Gastroesophageal sphincter (tissue), 3 donors: ENCODE measurements at regions not wholly inside any gene's neighbourhood (a gene's known extent, or its start where the extent isn't known, plus 50 kb on each side); places are given as distances from the start of the nearest gene placed in this dataset.

Experiments used
- CTCF ChIP-seq, 4 experiments: fragments of 200-600 bp in 2 of 4; fragments of 450-650 bp in 2 of 4; sonication (generic) in 1 of 4; IDR thresholded peaks; one replicate each; pipeline ENCODE4 v1.5.1; 2017 to 2019; ENCODE audit warnings: antibody characterized with exemption in 4 of 4, mild to moderate bottlenecking in 2 of 4, moderate library complexity in 2 of 4
- POLR2A ChIP-seq, 2 donors: fragments of 450-650 bp; IDR thresholded peaks; one replicate each; pipeline ENCODE4 v1.6.1; 2017; ENCODE audit warnings: antibody characterized with exemption in 2 of 2, mild to moderate bottlenecking in 2 of 2, moderate library complexity in 1 of 2

GRCh38 chr5:72045692-72046091, 61.6 kb upstream of the MAP1B start:
- TF ChIP-seq CTCF (IDR thresholded peaks at IDR 0.05) (no peak), POLR2A (IDR thresholded peaks at IDR 0.05) (no peak)
